Epidermal melanocyte (primary cell): ENCODE measurements at regions not wholly inside any gene's neighbourhood (a gene's known extent, or its start where the extent isn't known, plus 50 kb on each side); places are given as distances from the start of the nearest gene placed in this dataset.
"Not testable (repeated sequence)": the region's sequence is repeated elsewhere in the genome, so short reads cannot be mapped to it uniquely, and the experiment has no call there.

Experiments
- DNase-seq: peaks from one replicate; pipeline ENCODE4 v3.0.0; 2011; ENCODE audit warnings: low spot score; ENCODE audit not compliant: insufficient read length

DNA sequence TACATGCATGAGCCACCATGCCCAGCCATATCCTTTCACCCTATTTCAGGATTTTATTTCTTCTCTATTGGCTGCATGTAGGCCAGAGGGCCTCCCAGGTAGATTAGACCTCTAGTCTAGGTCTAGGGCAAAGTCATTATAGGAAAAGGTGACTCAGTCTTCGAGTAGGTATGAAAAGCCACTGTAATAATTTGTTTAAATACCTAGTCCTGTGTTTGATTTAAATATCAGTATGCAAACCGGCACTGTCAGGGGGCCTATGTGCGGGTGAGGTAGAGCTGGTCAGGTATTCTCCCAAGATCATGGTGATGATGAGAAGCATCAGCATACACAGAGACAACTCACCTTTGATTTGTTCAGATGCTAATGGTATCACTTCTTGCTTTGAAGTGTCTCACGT, 101.4 kb upstream of the UMPS start:
- DNase-seq: no peak

DNA sequence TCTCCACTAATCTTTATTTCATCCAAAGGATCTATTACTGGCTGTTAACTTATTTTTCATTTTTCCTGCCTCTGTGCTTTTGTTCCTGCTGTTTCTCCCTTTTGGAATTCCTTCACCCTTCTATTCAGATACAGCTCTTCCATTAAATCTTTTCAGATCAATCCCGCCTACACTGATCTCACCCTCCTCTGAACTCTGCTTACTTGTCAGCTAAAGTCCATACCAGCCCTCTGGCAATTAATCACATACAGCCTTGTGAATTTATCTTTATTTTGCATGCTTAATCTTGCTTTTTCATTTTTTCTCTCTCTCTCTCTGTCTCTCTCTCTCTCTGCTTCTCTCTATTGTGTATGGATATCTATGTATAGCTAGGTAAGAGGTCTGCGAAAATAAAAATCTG, 100.8 kb upstream of the UMPS start:
- DNase-seq: no peak

DNA sequence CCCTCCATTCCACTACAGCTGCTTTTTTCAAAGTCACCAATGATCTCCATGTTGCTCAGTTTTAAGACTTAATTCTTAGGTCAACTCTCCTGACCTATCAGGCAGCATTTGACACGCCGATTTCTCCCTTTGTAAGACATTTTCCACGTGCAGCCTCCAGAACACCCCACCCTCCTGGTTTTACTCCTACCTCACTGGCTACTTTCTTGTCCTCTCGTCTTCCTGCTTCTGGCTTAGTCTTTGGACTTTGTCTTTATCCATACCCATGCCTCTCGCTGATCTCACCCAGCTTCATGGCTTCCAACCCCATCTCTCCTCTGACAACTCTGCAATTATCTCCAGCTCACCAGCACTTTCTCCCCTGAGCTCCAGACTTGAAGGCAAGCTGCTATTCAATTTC, 99.3 kb upstream of the UMPS start:
- no peak for DNase-seq

GRCh38 chr3:124631727-124632126, 98.5 kb upstream of the UMPS start:
- no peak for DNase-seq

- DNase-seq: no peak
These were observed 97.6 kb upstream of the UMPS start for GRCh38 chr3:124632566-124633140.

DNA sequence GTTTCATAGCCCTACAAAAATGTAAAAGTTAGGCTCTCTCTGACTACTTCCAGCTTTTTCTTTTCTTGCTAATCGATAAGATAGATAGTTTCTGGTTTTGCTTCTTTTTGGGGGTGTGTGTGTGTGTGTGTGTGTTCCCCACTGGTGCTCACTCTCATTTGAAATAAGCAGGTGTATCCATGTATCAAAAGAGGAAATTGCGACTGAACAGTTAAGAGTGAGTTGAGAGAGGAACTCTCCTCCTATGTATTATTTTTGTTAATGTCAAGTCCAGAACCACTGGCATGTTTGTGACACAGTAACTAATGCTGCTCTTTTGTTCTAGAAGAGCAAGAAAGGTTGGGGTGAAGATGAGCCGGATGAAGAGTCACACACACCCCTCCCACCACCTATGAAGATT, 96.7 kb upstream of the UMPS start:
- no peak for DNase-seq

DNA sequence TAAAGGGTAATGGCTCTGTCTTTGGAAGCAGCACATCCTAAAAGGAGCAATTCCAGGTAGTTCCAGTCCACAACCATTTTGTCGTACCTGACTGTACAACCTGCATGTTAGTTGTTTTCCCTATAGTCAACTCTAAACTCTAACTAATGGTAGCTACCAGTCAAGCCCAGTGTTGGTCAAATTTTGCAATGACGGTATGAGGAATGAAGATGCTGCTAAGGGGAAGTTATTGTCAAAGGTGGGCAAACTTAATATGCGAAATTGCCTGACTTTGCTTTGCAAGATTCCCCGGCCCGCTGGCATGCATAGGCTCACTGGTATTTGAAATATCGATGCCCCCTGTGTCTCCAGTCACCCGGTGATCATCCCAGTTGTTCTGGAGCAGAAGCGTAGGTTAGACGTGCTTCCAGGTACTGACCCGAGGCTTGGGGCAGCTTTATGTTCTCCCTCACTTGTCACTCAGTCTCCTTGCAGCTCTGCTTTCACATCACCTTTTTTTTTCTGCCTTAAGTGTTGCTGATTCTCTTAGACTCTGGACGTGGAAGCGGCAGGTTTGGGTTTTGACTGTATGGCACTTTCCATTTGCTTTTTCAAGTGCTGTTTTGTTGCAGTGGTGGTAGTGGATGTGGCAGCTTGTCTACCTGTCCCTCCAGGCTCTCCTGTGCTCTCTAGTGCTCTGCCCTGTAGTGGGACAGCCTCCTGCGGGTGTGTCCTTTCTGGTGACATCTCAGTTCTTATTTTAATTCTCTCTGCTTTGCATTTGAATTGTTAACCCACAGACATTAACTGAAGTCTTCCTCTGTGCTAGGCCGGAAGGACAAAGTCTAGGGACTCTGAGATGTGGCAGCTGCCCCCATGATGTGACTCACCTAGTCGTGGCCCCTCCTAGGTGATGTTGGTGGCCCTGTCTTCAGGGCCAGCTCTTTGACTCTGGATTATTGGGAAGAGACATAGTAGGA, 95.8 kb upstream of the UMPS start:
- no peak for DNase-seq

DNA sequence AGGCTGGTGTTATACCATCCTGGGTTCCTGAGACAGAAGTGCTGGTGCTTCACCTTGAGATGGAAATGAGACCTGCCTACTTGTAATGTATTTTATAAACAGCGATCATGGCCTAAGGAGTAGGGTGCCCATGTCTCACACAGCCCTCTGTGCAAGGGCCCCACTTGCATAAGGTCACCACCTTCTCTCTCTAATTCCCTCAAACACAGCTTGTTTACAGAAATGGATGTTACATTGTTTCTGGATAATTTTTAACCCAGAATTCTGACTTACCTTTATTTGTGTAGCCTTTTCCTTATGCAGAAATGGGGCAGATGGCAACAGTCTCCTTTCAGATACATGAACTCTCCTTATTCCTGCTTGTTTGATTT, 95.1 kb upstream of the UMPS start:
- no peak for DNase-seq

- DNase-seq: no peak
These were observed 94.0 kb upstream of the UMPS start for GRCh38 chr3:124636101-124636862.

DNA sequence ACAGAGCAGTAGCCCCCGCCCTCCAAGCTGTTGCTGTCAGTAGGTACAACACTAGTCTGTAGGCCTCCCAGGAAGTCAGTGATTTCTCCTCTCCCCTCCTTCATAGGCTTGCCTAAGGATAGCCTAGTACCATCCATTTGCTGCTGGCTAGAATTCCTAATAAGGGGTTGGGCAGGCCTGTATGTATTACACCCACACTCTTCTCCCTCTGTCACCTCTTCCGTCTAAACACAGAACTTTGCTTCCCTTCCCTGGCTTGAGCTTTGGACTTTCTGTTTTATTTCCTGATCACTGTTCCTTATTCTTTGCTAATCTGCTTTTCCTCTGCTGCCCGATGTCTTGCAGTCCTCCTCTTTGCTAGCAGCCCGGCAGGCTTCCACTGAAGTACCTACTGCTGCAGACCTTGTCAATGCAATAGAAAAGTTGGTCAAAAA, 93.4 kb upstream of the UMPS start:
- DNase-seq: no peak

- DNase-seq: no peak
These were observed 90.6 kb upstream of the UMPS start for GRCh38 chr3:124639406-124640237.

- no peak for DNase-seq
These were observed 89.5 kb upstream of the UMPS start for GRCh38 chr3:124640635-124641306.

GRCh38 chr3:124643453-124643852, 86.8 kb upstream of the UMPS start:
- DNase-seq: no peak

DNA sequence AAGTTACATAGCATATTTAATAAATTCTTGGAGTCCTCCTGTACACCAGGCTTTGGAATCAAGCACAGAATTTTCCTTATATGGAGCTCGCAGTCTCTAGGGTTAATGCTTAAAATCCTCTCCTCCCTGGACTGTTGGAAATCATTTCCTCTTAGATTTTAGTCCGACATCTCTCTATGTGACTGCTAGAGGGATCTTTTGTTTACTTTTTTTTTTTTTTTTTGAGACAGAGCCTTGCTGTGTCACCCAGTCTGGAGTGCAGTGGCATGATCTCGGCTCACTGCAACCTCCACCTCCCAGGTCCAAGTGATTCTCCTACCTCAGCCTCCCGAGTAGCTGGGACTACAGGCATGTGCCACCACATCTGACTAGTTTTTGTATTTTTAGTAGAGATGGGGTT, 84.1 kb upstream of the UMPS start:
- DNase-seq: not testable (repeated sequence)

DNA sequence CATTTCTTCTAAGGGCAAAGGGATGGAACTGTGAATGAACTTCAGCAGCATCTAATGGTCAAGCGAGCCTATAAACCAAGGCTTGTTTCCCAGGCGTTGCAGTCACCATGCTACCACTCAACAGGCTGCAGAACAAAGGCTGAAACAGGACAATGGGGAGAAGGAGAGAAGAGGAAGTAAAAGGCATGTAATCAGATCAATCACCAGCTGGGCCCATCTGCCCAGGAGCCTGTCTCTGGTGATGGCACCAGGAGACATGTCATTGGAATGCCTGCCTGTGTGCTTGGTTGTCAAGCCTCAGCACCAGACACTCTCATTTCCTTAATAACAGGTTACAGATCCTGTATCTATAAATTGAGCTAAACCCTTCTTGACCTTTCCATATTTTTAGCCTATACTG, 81.7 kb upstream of the UMPS start:
- DNase-seq: no peak

GRCh38 chr3:124650798-124651197, 79.5 kb upstream of the UMPS start:
- no peak for DNase-seq

- DNase-seq: not testable (repeated sequence)
These were observed 78.8 kb upstream of the UMPS start for GRCh38 chr3:124651416-124651815.

DNA sequence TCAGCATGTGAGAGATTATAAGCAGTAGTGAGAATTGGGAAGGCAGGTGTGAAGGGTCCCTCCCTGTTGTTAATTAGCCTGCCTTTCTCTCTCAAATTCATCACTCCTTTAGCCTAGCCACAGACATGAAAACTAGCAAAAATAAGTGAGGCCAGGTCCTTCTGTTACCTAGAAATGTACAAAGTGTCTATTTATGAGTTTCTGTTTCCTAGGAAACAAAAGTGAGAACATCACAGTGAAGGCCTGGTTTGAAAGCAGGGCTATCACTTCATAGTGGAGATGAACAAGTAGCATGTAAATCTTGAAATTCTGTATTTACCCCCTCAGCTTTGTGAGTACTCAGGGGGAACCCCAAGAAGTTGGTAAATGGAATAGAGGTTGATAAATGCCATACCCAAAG, 78.2 kb upstream of the UMPS start:
- no peak for DNase-seq

DNA sequence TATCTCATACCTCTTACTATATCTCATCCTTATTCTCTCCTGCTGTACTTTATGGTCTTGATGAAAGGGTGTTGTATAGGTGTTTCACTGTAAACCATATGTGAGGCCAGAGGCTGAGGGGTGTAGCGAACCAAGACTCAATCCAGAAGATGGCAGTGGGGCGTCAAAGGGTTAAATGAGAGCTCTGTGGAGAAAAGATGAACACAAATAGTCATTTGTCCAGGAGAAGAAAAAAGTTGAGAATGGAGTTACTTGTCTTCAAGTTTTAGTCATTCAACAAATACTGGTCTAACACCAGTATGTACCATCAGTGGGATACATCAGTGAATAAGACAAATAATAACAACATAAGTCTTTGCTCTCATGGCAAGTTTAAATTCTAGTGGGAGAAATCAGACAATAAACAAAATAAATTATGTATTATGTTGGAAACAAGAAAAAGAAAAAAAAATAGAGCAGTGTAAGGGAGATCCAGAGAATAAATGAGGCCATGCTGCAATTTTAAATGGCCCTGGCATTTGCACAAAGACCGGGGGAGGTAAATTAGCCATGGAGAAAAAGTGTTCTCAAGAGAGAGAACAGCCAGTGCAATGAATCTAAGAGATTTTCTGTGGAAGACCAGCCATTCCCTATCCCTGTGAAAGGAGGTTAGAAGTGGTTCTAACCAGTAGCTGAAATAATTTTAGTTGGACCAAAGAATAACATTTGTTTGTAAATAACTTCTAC, 77.0 kb upstream of the UMPS start:
- DNase-seq: no peak
